Activated T-cell treated with anti-CD3 and anti-CD28 coated beads, Interleukin-2, amount 50 U/mL, for 48 hours (primary cell): ENCODE measurements at regions not wholly inside any gene's neighbourhood (a gene's known extent, or its start where the extent isn't known, plus 50 kb on each side); places are given as distances from the start of the nearest gene placed in this dataset.

Experiments
- DNase-seq, 2 experiments: peaks; one replicate each; pipeline ENCODE4 v3.0.0-alpha.2; 2020

DNA sequence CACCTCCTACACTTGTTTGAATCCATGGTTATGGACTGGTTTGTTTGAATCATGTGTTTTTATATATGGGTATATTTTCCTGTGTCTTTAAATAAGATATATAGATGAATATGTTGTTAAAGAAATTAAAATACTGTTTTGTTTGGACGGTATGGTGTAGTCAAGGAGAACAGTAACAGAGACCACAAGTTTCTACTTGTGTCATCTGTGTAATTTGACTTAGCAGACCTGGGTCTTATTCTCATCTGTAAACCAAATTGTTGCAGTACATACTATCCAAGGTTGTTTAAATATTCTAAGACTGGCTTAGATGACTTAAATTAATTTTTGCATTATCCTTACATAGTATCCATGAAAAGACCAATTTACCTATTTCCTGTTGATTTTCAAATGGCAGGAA is 361.1 kb upstream of the SLITRK1 start:
- DNase-seq = no peak

DNA sequence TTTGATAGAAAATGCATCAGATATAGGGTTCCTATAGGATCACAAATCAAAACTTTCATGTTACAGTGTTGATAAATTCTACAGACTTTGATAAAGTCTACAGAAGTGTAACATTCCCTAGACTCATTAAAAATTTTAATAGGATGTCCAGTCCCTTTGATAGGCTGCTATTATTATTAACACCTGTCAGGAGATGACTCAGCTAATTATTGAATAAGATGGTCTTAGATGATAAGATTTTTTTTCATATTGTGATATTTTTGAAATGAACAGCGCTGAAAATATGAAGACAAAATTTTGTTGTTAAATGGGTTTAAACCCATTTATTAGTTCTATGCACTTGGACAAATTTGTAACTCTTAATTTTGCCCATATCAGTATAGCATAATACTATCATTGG is 356.8 kb upstream of the SLITRK1 start:
- no peak for DNase-seq

GRCh38 chr13:84238381-84238780 is 356.1 kb upstream of the SLITRK1 start:
- no peak for DNase-seq

DNA sequence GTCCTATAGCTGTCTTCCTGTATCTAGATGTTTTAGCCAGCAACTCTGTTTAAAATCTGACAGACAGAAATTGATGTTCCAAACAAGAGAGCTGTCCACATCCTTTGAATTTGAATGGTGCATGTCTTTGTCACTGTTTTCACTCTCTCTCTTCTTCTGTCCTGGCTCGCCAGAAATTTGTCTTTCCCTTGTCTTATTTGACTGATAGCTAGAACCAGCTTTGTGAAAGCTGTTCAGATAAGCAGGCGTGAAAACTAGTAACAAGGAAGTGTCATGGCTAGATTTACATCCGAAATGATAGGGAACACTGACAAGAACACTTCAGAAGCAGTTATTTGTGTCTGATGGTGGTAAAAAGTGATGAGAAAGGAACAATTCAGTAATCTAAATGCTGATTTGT is 354.9 kb upstream of the SLITRK1 start:
- no peak for DNase-seq

GRCh38 chr13:84234416-84234815 is 352.1 kb upstream of the SLITRK1 start:
- DNase-seq = no peak

- no peak for DNase-seq
Observed at GRCh38 chr13:84230568-84230967, 348.3 kb upstream of the SLITRK1 start.

GRCh38 chr13:84211048-84211447 is 328.8 kb upstream of the SLITRK1 start:
- DNase-seq = no peak

DNA sequence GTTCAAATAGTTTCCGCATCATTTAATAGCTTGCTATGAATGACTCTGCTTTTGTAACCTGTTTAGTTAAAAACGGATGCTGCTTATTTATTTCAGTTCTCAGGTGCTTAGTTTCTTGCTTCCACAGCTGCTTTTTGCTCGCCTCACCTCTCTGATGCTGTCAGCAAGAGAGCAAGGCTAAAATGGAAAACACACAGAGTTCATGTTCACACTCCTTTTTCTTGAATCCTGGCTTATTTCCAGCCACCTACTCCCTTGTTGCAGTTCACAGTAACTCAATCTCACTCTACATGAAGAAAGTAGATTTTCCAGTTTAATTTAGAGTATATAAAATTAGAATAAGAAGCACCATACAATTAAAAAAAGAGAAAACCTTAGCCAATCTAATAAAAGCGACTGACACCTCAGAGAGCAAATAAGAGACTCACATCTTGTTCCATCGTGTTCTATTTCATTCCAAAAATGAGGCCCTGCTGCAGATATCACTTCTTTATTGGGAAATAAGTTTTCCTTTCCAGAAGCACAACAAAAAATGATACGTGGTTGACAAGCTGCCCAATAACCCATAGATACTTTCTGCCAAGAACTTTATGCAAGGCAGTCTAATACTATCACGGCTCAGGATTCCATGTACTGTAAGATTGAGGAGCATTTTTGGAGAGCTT is 326.1 kb upstream of the SLITRK1 start:
- DNase-seq = no peak

DNA sequence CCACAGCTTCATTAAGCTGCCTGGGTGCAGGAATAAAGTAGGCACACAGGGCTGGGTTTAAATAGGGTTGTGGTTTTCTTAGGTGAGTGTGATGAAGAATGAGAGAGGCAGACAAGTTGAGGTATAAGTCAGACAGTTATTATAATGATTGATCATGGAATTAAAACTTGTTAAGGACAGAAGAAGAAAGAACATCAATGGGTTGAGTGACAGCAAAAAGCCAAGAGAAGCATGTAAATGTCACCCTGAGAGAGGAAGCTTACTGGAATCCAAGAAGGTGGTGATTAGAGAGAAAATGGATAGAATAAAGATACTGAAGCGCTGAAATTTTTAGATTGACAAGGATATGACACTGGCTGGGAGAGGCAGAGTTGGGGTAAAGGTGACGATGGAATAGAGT is 325.2 kb upstream of the SLITRK1 start:
- DNase-seq = no peak

GRCh38 chr13:84200971-84201370 is 318.7 kb upstream of the SLITRK1 start:
- no peak for DNase-seq

- DNase-seq = no peak
Observed at GRCh38 chr13:84192125-84192524, 309.9 kb upstream of the SLITRK1 start.

- DNase-seq = no peak
Observed at GRCh38 chr13:84191139-84191538, 308.9 kb upstream of the SLITRK1 start.

DNA sequence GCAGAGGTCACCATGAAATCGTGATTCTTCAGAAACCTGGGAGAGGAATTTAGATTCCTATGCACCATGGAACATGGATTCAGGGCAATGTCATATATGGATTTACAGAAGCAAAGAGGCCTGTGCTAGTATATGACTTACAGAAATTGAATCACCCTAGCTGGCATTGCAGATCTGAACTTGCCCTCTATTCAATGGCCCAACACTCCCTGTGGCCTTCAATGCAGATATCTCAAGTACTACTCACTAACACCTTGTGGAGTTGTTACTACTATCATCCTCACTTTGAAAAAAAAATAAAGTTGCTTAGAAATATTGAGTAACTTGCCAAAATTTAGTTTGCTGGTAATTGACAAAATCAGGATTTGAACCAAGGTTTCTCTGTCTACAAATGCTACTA is 305.4 kb upstream of the SLITRK1 start:
- DNase-seq = no peak

DNA sequence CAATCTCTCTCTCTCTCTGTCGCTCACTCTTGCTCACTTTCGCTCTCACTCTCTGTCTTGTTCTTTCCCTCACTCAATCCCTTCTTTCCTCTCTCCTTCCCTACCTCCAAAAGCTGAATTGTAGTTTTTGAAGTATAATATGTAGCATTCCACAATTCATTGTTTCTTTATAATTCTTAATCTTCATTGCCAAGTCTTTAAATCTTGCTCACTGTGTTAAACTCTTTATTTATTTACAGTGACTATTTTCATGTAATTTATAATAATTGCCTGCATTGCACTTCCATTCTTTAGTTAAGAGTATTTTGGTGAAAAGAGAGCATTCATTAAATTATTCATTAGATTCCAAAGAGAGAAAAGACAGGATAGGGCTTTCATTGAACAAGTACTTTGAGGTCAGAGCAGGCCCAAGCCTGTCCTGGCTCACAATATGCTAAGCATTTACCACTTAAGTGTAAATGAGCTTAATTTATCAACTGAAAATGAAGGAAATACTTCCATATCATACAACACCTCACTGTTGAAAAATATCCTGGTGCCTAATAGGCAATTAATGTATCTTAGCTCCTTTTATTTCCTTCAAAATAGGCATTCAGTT is 257.4 kb upstream of the SLITRK1 start:
- DNase-seq = no peak

DNA sequence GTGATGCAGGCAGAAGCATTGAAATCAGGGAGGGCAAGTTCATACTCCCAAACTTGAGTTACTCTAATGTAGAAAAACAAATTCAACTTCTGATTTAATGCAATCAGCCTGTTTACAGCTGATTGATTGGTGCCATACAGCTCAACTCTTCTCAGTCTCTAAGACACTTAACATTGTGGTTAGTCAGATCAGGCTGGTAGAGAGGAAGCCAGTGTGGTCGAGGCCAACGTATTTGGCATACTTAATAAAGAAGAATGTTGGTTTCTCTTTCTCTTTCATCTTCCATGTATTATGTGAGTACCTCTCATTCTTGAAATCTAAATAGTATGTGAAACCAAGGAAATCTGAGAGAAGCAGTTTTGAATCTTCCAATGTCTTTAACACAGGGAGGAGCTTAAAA is 255.0 kb upstream of the SLITRK1 start:
- DNase-seq = peak; percentile 29 to 35

- DNase-seq = no peak
Observed at GRCh38 chr13:84136582-84136981, 254.3 kb upstream of the SLITRK1 start.

GRCh38 chr13:84132491-84132890 is 250.2 kb upstream of the SLITRK1 start:
- no peak for DNase-seq

- no peak for DNase-seq
Observed at GRCh38 chr13:84131249-84131648, 249.0 kb upstream of the SLITRK1 start.

DNA sequence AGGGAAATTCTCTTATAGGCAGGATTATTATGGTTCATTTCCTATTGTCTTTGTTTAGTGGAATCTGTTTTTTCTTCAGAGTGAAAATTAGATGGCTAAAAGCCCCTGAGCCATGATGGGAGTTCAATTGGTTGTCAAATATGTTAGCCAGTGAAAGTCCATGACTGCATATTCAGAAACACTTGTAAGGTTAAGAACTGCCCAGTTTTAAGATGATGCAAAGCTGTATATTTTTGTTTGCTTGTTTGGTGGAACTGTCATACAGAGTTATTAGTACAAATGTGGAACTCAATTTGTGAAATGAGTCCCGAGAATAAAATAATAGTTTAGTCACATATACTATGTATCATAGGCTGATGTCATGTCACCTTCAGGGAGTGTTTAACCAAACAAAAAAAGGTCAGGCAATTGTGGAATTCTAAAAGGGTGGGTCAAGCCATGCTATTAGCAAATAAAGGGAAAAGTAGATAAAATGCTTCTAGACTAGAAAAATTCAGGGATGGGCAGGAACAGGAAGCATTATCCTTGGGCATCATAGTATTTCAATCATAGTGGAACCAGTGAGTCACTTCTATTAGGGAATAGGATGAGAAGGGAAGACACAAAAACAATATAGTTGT is 248.3 kb upstream of the SLITRK1 start:
- DNase-seq = no peak

DNA sequence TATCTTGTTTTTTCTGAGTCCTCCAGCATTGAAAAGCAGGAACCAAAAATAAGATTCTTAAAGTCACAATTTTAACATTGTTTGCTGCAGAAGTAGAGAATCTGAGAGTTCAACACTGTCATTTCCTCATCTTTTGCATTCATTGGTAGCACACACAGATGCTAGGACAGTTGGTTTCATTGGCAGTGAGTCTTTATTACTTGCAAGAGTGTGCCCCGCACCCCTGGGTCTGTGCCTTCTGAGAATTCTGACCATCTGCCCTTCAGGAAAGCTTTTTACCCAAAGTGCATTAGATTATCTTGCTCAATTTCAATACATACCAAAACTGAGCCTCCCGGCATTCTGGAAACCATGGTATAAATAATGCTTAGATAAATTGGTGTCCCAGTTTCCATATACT is 247.7 kb upstream of the SLITRK1 start:
- DNase-seq = no peak

- no peak for DNase-seq
Observed at GRCh38 chr13:84127597-84128128, 245.4 kb upstream of the SLITRK1 start.

- peak; percentile 17 to 25 for DNase-seq
Observed at GRCh38 chr13:84126671-84127171, 244.4 kb upstream of the SLITRK1 start.

GRCh38 chr13:84121456-84121855 is 239.2 kb upstream of the SLITRK1 start:
- no peak for DNase-seq

- DNase-seq = no peak
Observed at GRCh38 chr13:84118839-84119409, 236.7 kb upstream of the SLITRK1 start.
